GM21367 (cell line): ENCODE measurements at regions not wholly inside any gene's neighbourhood (a gene's known extent, or its start where the extent isn't known, plus 50 kb on each side); places are given as distances from the start of the nearest gene placed in this dataset.

Experiments used
- ATAC-seq: cut with Tn5 transposase; IDR thresholded peaks from one replicate; pipeline ENCODE4 v1.9.1; 2021; ENCODE audit not compliant: unreplicated experiment

DNA sequence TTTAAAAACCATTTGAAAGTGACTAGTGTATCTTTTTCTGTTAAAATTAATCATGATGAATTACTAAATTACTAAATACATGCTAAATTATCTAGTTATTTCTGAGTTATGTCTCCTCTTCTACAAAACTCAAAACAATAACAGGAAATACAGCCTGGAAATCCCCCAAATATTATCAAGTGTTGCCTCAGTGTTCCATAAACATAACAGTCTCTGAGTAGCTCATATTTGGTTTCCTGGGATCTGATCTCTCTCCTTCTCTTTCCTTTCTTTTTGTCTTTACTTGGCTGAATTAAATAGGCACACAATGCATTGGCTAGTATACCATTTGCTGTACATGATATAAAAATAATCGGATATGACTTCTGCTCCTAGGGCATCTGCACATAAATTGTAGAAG, 277.6 kb upstream of the IGFBP3 start:
- no peak for ATAC-seq

- ATAC-seq = no peak
These were observed 276.9 kb upstream of the IGFBP3 start for GRCh38 chr7:46197785-46198540.

DNA sequence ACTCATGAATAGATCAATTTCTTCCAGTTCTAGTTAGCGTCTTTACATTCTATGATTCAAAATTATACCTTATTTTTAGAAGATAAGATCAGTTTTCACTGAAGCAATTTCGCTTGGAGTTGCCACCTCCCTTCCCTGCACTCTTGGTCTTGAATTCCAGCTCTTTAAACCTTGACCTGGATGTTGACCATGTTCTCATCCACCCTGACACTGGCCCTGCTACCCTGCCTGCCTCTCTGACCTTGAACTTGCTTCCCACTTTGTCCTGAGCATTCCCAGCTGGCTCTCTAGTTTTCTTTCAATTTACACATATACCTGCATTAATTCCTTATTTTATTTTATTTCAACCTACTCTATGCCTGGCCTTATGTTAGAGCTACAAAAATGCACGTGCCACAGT, 274.9 kb upstream of the IGFBP3 start:
- no peak for ATAC-seq

- no peak for ATAC-seq
These were observed 271.2 kb upstream of the IGFBP3 start for GRCh38 chr7:46192271-46192670.

GRCh38 chr7:46191776-46192175, 270.7 kb upstream of the IGFBP3 start:
- ATAC-seq = no peak

- no peak for ATAC-seq
These were observed 270.2 kb upstream of the IGFBP3 start for GRCh38 chr7:46191296-46191695.

GRCh38 chr7:46189255-46189790, 268.3 kb upstream of the IGFBP3 start:
- no peak for ATAC-seq

GRCh38 chr7:46186131-46186530, 265.1 kb upstream of the IGFBP3 start:
- ATAC-seq = no peak

- ATAC-seq = no peak
These were observed 258.1 kb upstream of the IGFBP3 start for GRCh38 chr7:46179061-46179610.

GRCh38 chr7:46178661-46179060, 257.6 kb upstream of the IGFBP3 start:
- ATAC-seq = no peak

GRCh38 chr7:46177821-46178220, 256.7 kb upstream of the IGFBP3 start:
- ATAC-seq = no peak

DNA sequence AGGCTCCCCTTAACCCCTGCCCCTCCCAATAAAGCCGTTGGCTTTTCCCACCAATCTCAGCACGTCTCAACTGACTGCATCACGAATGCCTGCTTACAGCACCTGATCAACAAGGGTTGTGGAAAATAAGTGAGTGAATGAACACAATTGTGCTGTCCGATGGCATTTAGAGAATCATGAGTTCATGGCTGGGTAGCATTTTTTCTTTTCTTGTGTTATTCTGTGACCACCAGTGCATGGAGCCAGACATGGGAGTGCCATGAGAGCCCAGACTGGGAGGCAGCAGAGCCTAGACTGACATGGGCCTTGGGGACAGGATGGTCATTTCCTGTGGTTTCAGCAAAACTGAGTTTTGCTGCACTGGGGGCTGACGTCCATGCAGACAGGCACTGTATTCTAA, 254.1 kb upstream of the IGFBP3 start:
- ATAC-seq = no peak

GRCh38 chr7:46174196-46174580, 253.1 kb upstream of the IGFBP3 start:
- ATAC-seq = no peak

DNA sequence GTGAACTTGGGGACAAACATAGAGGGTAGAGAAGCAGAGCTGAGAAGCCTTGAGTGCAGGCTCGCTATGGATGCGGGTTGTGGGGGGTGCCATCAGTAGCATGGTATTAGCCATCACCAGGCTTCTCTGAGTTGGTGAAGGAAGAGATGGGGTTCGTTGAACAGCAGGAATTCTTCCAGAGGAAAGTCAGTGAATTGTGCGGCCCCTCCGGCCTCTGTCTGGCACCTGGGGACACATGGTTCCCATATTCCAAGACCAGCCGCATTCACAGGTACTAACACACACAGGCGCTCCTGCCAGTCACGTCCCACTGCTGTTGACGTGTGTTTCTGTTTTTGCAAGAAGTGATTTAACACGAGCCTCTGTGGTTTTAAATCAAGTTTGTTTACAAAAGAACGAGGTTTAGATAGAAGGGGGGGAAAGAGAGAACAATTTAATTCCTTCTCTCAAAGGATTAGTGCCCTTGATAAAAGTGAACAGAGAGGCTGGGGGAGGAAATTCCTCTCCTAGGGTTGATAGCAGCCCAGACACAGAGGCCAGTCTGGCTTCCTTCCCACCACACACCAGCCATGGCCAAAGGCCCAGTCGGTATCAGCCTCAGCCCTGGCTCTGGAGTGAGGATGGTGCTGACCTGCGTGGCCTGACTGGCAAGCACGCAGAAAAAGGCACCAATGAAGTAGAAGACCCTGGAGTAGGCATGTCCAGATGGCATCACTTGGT, 252.6 kb upstream of the IGFBP3 start:
- no peak for ATAC-seq

GRCh38 chr7:46170792-46171191, 249.7 kb upstream of the IGFBP3 start:
- ATAC-seq = no peak

- no peak for ATAC-seq
These were observed 248.9 kb upstream of the IGFBP3 start for GRCh38 chr7:46170021-46170420.

DNA sequence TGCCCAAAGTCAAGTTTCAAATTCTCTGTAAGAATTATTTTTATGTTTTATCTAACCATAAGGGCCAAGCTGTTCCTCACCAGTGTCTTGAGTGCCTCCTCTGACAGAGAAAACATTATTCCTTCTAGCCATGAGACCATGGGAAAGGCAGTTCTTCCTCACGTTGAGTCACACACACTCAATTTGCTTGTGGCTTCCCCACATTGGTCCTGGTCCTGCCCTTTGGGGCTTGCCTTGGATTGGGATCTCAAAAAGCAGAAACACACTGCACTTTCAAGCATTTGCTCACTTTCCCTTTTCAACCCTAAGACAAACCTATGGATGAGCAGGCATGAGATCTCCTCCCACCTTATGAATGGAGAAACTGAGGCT, 248.3 kb upstream of the IGFBP3 start:
- ATAC-seq = no peak

DNA sequence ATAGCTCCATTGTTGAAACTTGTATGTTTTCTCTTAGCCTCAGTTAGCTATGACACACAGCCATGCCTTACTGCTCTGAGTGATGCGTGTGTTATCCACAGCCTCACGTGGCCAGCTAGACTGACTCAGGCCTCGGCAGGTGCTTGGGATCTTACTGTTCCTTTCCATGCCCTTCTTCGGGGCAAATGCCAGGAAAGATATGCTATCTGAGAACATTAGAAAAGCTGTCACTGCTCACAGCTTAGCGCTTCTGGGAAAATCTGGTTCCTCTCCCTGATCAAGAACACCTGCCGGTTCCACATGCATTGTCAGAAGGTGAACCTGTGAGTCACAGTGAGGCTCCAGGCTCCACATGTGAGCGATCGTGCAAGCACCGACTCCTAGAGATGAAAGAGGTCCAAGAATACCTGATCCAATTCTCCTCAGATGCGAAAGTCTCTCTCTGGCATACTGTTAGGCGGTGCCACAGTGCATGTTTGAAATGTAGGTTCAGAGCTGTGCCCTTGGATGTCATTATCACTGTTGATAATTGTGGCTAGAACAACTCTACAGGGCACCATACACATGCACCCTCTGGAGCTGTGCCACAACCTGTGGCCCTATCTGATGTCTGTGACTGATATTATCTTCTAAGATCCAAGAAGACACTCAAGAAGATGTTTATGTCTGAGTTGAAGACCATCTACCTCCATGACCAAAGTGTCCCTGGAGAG, 247.8 kb upstream of the IGFBP3 start:
- no peak for ATAC-seq

DNA sequence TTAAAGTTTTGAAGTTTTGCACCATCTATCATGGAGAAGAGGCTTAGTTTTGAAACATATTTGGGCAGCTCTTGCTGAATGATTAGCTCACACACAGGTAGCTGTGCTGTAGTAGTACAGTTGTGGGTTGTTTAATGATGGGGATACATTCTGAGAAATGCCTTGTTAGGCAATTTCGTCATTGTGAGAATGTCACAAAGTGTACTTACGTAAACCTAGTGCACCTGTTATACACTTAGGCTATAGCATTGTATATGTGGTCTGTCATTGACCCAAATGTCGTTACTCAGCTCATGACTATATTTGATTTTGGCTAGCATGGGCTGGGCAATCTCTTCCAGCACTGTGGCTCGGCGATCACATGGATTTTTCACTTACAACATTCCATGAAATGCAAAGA, 247.2 kb upstream of the IGFBP3 start:
- ATAC-seq = no peak

- ATAC-seq = no peak
These were observed 244.2 kb upstream of the IGFBP3 start for GRCh38 chr7:46165276-46165675.

DNA sequence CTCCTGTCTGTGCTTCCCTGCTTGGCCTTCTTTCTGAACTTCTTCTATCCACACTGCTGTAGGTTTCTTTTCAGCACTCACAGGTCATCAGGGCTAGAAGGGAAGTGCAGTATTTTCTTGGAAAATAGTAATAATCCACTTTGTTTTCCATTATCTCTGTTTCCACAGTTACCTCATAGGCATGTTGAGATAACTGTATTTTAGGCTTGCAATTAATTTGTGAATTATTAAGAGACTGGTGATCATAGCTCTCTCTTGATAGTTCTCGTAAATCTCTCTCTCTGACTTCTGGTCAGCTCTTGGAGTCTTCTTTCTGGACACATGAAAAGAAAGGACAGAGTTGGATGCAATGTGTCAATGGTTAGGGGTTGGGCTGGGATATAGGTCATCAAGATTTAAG, 243.6 kb upstream of the IGFBP3 start:
- ATAC-seq = no peak

DNA sequence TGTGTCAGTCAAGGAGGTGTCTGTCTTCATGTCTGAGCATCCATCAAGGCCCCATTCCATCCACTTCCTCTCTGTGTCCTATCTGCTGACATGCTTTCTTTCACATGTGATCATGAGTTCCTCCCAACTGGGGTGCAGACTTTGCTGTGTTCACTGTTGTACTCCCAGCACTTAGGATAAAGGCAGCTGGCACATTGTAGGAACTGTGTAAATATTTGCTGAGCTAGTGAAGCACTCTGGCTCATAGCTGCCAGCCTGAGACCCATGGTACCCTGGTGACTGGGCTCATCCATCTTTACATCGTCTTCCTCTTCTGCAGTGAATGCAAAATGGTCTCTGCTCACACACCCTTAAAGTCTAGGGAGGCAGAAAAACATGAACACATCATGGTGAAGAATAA, 242.2 kb upstream of the IGFBP3 start:
- ATAC-seq = no peak
